Mucosa of descending colon (tissue), 3 donors: ENCODE measurements at regions not wholly inside any gene's neighbourhood (a gene's known extent, or its start where the extent isn't known, plus 50 kb on each side); places are given as distances from the start of the nearest gene placed in this dataset.

Experiments used
- ATAC-seq: fragments of 200-7000 bp; cut with Tn5 transposase; one replicate; pipeline ENCODE4 v1.9.1; 2020; ENCODE audit warnings: mild to moderate bottlenecking, moderate library complexity
- DNase-seq, 3 donors: peaks; one replicate each; pipeline ENCODE4 v3.0.0-alpha.2; 2020
- H3K36me3 ChIP-seq: fragments of 200-600 bp; one replicate; pipeline ENCODE4 v1.8.0; 2021; ENCODE audit warnings: low read depth, mild to moderate bottlenecking
- H3K4me1 ChIP-seq: fragments of 200-600 bp; one replicate; pipeline ENCODE4 v1.8.0; 2021; ENCODE audit warnings: low read depth, mild to moderate bottlenecking
- H3K4me3 ChIP-seq: fragments of 200-600 bp; one replicate; pipeline ENCODE4 v1.8.0; 2021; ENCODE audit warnings: mild to moderate bottlenecking
- H3K9me3 ChIP-seq: fragments of 200-600 bp; one replicate; pipeline ENCODE4 v1.8.0; 2021; ENCODE audit warnings: mild to moderate bottlenecking
- intact Hi-C, 2 donors: fragments of 100-400 bp; cut with DNase I in 1 of 2; cut with micrococcal nuclease in 1 of 2; formaldehyde crosslinking; loops; one replicate each; pipeline versions ENCODE4 v1.11.0 to v1.11.1; 2022; cut with DNase I, micrococcal nuclease
- TF ChIP-seq, protein P1 (sequence below): fragments of 200-600 bp; IDR thresholded peaks from one replicate; pipeline ENCODE4 v1.8.0; 2022; ENCODE audit warnings: antibody characterized with exemption, mild to moderate bottlenecking
- donor health status: DM: no; HTN: no; CAD: no; lungs with moderate emphysema.
- donor health status: DM: no; HTN: no; CAD: no.
- donor health status: DM: no; HTN: yes; CAD: no.

DNA sequence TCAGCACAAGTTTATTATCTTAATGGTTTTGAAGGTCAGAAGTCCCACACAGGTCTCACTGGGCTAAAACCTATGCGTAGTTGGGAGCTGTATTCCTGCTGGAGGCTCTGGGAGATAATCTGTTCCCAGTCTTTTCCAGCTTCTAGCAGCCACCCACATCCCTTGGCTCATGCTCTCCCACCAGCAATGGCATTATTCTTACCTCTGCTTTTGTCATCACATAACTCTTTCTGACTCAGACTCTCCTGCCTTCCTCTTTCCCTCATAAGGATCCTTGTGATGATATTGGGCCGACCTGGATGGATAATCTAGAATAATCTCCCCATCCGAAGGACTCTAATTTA lies 122.2 kb upstream of the PRDX6 start:
- Histone ChIP-seq H3K4me3 (no peak overlapping the region), H3K4me1 (no peaks in the 10 kb centered on the region), H3K9me3 (peaks cover 23% of the 10 kb centered on the region), H3K36me3 (no peaks in the 10 kb centered on the region)
- DNase-seq (no peak), ATAC-seq (no peak)
- TF ChIP-seq, protein P1, sequence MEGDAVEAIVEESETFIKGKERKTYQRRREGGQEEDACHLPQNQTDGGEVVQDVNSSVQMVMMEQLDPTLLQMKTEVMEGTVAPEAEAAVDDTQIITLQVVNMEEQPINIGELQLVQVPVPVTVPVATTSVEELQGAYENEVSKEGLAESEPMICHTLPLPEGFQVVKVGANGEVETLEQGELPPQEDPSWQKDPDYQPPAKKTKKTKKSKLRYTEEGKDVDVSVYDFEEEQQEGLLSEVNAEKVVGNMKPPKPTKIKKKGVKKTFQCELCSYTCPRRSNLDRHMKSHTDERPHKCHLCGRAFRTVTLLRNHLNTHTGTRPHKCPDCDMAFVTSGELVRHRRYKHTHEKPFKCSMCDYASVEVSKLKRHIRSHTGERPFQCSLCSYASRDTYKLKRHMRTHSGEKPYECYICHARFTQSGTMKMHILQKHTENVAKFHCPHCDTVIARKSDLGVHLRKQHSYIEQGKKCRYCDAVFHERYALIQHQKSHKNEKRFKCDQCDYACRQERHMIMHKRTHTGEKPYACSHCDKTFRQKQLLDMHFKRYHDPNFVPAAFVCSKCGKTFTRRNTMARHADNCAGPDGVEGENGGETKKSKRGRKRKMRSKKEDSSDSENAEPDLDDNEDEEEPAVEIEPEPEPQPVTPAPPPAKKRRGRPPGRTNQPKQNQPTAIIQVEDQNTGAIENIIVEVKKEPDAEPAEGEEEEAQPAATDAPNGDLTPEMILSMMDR = no peak
- intact Hi-C loops = no loop called here

DNA sequence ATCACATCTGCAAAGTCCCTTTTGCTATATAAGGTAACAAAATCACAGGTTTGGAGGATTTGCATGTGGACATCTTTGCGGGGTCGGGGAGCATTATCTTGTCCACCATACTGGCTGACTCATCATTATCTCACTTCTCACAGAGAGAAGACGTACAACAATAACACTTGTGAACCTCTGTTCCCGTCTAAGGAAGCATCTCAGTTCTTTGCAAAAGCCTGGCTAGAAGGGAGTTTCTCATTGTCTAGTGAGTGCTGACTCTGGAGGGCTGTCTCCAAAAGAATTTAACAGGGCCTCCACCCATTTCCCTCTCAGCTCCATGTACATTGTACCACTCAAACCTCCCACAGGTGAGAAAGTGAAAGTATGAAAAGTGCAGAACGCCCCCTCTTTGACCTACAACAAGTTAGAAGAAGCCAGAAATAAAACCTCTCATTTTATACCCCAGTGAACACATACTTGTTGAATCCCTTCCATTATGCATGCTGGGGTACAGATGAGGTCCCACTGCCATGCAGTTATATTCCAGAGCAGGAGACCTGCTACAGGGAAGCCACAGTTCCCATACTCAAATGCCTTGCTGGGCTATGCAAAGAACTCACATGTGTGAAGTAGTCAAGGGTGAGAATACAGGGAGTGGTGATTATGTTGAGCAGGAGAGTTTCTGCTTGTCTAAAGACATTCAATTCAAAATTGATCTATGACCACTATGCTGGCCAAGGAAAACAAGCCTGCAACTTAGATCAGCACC lies 121.7 kb upstream of the PRDX6 start:
- H3K9me3 ChIP-seq = peaks cover 23% of the 10 kb centered on the region
- intact Hi-C loops = no loop called here
- no peak overlapping the region for H3K4me3 ChIP-seq
- H3K36me3 ChIP-seq = no peaks in the 10 kb centered on the region
- ATAC-seq (no peak), DNase-seq (no peak)
- TF ChIP-seq, protein P1 = no peak
- no peaks in the 10 kb centered on the region for H3K4me1 ChIP-seq

DNA sequence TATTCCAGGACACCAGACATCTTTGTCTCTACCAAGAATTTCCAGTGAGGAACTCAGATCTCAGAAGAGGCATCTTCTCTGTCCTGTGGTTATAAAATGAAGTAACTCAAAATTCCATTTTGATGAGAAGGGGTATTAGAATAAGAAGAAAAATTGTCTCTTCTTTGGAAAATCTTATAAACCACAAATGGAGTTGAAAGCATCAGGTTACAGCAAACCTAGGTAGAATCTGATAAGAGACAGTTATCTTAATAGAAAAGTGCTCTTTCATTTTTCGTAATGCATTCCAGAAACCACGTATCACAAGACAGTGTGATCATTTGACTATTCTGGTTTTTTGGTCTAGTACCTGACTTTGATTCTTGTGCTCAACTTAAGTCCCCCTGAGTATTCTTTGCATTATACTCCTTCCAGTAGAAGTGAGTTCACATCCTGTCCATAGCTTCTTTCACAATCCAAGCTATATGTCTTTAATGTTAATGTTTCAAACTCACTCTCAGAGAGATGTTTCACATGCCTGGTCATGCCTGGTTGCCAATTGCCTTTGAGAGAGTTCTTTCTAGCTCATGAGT lies 120.9 kb upstream of the PRDX6 start:
- ATAC-seq (no peak), DNase-seq (no peak)
- intact Hi-C loops = no loop called here
- Histone ChIP-seq H3K4me3 (no peak overlapping the region), H3K9me3 (peaks cover 23% of the 10 kb centered on the region), H3K36me3 (no peaks in the 10 kb centered on the region), H3K4me1 (no peaks in the 10 kb centered on the region)
- TF ChIP-seq, protein P1 = no peak

DNA sequence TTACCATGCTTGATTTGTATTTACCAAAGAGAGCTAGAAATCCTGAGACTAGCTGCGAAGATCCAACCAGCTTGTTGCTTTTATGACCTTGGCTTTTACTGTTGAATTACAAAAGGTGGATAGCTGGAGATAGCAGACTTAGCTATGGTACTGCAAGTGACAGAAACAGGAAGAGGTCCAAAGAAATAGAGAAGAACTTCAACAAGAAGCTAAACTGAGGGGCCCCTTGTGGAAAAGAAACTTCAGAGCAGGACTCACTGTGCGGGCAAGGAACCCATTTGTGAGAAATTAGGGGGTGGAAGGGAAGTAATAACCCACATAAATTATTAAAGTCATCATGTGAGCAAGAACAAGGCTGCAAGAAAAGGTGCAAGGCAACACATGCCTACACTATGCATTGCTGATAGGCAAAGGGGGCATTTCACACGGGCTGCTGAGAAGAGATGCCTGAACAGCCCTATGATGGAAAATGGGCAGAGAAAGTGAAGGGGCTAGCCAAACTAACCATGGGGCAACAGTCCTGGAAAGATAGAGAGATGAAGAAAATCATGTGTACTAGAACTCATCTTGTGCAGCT lies 116.6 kb upstream of the PRDX6 start:
- intact Hi-C loops = no loop called here
- no peaks in the 10 kb centered on the region for H3K4me1 ChIP-seq
- H3K4me3 ChIP-seq = no peak overlapping the region
- no peak for DNase-seq
- TF ChIP-seq, protein P1 = no peak
- H3K9me3 ChIP-seq = no peaks in the 10 kb centered on the region
- H3K36me3 ChIP-seq = no peaks in the 10 kb centered on the region
- ATAC-seq = no peak

DNA sequence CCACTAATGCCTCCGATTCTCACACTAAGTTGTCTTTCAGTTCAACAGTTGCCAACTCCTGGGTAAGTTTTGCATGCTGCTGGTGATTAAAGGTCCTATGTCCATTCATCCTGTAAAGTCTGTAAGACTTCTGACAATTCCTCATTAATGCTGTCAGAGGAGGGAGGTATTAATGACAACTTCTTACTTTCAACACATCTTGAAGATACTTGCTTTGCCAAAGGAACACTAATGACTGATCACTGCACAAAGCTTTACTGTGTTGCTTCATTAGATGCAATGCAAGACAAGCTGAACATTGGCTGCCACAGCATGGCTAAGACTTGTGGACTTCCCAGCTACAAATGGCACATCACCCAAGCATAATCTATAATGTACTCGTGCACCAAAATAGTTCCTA lies 114.6 kb upstream of the PRDX6 start:
- TF ChIP-seq, protein P1 = no peak
- no peak for ATAC-seq

More for the DNA sequence above, 114.6 kb upstream of the PRDX6 start:
- intact Hi-C loops = no loop called here
- DNase-seq = no peak
- Histone ChIP-seq H3K9me3 (no peaks in the 10 kb centered on the region), H3K4me1 (no peaks in the 10 kb centered on the region), H3K4me3 (no peak overlapping the region), H3K36me3 (no peaks in the 10 kb centered on the region)
